CD4-positive, alpha-beta T cell treated with Interleukin-15 for 1 hour (primary cell): ENCODE measurements at regions not wholly inside any gene's neighbourhood (a gene's known extent, or its start where the extent isn't known, plus 50 kb on each side); places are given as distances from the start of the nearest gene placed in this dataset.
"Not testable (repeated sequence)": the region's sequence is repeated elsewhere in the genome, so short reads cannot be mapped to it uniquely, and the experiment has no call there.

ENCODE experiments used
- DNase-seq: peaks from one replicate; pipeline ENCODE4 v3.0.0-alpha.2; 2020

DNA sequence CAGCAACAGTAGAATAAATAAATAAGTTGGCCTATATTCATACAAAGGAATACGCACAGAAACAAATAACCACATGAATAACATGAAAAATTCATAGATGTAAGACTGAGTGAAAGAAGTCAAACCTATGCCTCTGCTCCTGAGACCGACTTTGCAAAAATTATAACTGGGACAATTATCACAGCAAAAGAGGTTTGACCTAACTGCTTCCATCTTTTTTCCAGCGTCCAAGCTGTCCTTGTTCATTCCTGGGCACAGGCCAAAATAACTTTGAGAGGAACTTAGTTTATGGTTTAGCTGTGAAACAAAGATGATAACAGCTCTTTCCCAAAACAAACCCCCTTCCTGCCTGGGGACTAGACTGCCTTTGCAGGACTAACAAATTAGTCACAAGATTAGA lies 109.6 kb upstream of the NBPF11 start:
- DNase-seq, result not testable (repeated sequence)

DNA sequence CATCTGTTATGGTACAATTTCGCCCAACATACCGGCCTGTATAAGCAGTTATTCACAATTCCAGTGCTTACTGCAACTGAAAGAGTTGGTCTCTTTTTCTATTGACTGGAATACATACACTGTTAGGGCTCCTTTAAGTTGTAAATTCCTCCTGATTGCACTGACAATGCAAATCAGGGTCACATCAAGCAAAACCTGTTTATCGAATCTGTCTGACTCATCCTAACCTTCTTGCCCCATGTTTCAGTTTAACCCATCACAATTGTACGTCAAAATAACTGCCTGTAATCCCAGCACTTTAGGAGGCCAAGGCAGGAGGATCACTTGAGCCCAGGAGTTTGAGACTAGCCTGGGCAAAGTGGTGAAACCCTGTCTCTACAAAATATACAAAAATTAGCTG lies 105.8 kb upstream of the NBPF11 start:
- DNase-seq, result not testable (repeated sequence)

DNA sequence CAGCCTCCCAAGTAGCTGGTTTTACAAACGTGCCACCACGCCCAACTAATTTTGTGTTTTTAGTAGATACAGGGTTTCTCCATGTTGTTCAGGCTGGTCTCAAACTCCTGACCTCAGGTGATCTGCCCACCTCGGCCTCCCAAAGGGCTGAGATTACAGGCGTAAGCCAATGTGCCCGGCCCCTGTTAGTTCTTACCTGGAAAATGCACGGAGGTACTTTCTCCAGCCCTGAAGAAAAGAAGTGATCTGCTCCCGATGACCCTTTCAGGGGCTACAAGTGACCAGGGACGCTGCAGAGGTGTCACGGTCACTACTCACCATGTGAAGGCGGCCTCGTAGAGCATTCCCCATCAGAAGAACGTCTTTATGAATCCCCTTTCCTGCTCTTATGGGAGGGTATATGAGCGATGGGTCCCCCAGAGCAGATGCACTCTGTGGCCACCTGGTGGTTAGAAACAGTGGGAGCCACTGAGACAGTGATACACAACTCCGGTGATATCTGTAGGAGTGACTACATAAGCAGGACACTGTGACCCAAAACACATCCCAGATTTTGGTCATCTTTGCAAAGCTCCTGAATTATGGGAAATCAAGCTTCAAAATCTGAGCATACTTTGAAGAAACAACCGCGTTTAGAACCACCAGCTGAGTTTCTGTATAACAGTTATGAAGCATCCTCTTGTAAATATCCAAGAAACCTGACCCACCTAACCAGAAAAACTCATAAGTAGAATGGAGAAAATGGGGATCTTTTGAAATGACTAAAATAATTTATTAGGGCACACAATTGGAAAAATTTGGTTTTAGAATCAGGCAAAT lies 102.7 kb upstream of the NBPF11 start:
- peak; percentile 26 for DNase-seq

DNA sequence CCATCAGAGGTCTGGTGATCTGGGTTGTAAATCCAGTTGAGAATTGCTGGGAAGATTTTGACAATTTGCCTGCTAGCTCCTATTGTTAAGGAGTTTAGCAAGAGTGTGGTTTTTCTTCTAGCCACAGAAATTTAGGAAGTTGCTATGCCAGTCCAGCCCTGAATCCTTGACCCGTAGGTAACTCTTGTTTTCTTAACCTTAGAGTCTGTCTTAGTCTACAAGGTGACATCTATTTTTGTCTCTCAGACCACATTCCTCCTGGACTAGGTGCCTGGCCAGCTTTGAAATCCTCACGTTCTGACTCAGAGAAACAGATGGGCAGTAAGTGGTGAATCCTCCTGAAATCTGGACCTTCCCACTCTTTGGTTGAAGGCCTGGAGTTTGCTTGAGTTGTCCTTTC lies 101.7 kb upstream of the NBPF11 start:
- DNase-seq, result not testable (repeated sequence)

DNA sequence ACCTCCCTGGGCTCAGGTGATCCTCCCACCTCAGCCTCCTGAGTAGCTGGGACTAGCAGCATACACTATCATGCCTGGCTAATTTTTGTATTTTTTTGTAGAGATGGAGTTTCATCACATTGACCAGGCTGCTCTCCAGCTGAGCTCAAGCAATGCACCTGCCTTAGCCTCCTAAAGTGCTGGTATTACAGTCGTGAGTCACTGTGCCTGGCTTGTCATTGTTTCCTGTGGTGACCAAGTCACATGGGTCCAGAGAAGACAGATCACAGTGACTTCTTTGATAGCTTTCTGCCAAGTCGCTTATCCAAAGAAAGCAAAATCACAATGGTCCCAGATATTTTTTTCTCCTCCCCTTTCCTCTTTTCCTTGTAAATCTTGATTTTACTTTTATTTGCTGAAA lies 96.7 kb upstream of the NBPF11 start:
- not testable (repeated sequence) for DNase-seq

DNA sequence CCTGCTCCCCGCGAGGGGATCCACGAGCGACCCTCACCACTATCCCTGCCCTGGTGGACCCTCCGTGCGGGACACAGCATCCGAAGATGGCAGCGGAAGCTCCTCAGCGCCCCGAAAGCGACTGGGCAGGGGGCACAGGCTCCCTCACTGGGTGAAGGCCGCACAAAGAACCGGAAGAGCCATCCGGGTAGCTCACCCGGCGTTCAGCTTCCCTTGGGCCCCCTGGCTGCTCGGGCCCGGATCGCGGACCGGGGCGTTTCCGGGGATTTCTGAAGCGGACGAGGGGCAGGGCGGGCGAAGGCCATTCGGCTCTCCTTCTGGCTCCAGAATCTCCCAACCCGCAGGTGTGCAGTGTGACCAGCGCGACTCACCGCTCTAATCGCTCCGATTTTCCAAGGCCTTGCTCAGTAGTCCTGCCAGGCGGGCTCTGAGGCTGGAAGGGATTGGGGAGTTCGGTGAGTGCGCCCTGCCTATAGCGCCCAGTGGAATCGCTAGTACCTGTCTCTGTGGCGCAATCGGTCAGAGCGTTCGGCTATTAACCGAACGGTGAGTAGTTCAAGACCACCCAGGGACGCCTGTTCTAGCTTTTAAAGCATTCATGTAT lies 94.3 kb upstream of the NBPF11 start:
- DNase-seq, result not testable (repeated sequence)

DNA sequence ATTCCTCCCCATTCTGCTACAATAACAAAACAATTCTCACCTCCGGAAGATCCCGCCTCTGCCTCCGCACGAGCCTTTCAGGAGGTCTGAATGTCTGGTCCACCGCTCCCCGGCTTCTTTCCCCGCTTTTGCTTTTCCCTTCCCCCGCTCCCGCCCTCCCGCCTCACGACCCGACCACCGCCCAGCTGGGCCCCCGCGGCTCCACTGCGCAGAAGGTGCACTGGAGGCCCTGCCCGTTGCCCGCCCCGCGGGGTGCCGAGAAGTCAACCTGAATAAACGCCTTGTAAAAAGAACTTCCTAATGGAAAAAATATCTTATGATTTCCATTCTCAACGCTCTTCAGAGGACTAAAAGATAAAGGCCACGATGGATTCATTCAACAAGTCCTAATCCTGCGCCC lies 93.8 kb upstream of the NBPF11 start:
- DNase-seq, result not testable (repeated sequence)

DNA sequence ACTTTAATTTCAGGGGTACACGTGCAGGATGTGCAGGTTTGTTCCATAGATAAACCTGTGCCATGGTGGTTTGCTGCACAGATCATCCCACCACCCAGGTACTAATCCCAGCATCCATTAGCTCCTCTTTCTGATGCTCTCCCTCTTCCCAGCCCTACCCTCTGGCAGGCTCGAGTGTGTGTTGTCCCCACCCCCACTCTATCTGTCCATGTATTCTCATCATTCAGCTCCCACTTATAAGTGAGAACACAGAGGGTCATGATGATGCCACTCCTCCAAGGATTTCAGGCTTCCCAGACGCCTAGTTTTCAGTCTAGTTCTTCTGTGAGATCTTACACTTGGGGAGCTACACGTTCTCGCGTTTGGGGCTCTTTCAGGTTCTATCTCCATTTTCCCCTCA lies 93.4 kb upstream of the NBPF11 start:
- DNase-seq, result not testable (repeated sequence)

DNA sequence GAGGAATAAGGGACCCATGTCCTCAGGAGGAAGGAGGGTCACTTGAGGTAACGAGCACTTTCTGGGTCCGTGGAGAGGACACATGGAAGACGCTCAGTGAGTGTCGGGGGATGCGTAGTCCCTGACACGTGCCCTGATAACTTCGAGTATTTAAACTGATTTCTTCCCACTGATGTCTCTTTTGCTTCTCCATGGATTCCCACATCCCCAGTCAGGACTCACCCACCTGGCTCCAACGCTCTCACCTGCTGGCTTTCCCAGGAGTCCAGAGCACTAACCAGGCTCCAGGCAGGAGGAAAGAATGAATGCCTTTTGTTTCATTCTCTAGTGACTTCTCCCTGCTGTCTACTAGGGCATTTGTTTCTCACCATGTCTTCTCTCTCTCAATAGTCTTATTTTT lies 81.2 kb upstream of the NBPF11 start:
- DNase-seq, result not testable (repeated sequence)

DNA sequence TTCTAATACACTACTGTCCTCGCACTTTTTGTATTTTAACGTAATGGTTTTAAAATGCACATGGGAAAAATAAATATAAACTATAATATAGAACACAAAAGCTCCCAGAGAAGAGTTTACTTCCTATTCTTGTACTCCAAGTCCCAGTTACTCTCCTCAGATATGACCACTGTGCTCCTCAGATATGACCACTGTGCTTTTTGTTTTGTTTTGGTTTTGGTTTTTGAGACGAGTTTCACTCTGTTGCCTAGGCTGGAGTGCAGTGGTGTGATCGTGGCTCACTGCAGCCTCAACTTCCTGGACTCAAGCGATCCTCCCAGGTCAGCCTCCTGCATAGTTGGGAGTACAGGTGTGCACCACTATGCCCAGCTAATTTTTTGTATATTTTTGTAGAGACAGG lies 76.8 kb upstream of the NBPF11 start:
- not testable (repeated sequence) for DNase-seq

DNA sequence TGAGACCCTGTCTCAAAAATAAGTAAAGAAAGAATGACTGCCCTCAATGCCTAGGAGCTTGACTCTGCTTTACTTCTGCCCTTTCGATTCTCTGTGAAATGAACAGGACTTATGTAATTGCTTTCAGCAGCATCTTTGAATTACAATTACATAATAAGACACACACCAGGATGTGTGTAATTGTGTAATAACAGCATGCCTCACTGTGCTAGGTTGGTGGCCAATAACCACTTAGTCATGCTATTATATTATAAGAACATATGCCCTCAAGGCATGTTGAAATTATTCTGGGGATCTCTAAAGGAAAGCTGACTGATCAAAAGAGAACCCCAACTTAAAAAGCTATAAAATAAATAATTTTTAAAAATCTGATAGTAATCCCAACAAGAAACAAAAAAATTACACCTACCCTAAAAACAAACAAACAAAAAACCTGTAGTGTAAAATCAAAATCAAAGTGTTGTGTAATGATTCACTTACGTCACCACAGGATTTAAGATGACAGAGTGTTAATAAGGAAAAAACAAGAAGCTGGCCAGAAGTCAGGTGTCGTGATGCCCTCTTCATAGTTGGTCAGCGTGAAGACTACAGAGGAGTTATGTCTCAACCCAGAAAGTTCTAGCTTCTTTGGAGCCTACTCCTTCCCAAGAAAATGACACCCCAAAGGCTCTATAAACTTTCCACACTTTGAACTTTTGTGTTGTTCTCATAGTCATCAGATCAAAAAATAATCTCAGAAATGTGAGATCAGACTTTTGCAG lies 70.5 kb upstream of the NBPF11 start:
- not testable (repeated sequence) for DNase-seq

DNA sequence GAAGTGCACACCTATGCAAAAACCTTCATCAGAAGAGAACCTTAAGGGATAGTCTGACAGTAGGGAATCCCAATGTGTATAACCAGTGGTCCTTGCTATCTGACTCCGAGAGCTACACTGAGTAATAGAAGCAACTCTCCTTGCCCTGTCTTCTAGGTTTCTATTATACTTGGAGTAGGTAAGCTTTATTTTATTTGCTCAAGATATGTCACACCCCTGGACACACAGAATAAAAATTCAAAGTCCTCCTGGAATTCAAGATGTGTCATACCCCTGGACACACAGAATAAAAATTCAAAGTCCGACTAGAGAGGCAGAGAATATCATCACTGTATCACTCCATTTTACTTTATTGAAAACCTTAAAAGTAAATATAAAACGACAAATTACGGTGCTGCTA lies 69.5 kb upstream of the NBPF11 start:
- not testable (repeated sequence) for DNase-seq

DNA sequence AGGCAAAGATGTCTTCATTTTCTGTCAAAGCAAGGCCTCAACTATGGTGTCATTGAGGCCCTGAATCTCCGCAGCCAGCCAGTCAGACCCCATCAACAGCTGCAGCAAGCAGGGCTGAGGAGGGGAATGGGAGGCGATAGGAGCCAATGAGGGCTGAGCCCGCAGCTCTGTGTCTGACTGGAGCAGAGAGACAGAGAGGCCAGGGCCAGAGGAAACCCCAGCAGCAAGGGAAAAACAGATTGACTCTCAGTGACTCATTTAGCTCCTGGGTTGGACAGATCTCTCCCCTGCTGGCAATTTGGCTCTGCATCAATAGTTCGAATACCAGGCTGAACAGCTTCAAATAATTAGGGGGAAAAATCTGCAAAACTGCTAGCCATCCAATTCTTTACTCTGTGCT lies 67.1 kb upstream of the NBPF11 start:
- not testable (repeated sequence) for DNase-seq

DNA sequence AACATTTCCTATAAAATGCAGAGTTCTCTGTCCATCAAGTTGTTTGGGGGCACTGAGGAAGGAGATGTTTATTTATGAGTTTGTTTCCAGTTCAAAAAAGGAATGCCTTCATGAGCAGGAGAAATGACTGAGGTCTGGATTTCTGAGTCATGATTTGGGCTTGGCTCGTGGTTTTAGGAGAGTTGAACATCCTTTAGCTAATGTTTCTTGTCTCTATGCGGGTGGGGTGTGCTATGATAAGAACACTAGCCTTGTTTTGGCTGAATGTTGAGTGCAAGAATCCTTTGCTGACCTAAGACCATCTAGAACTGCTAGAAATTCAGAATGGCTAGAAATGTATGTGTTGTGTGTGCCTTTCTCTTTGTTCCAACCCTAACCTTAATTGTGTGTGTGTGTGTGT lies 59.1 kb upstream of the NBPF11 start:
- DNase-seq, result not testable (repeated sequence)

DNA sequence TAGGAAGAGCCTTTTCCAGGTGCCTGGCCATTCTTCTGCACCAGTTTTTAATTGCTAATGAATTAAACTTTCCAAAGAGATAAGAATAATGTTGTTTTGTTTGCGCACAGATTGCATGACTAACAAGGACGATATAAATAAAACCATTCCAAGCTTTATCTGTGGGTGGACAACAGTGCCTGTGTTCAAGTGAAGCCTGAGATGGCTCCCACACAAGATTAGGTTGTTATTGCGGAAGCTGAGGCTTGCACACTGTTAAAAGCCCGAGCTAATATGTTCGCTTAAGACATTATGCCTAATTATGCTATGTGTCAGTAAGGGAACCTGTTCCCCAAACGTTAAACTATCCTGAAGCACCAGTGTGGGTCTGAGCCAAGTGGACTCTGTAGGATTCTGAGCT lies 58.5 kb upstream of the NBPF11 start:
- DNase-seq, result not testable (repeated sequence)

DNA sequence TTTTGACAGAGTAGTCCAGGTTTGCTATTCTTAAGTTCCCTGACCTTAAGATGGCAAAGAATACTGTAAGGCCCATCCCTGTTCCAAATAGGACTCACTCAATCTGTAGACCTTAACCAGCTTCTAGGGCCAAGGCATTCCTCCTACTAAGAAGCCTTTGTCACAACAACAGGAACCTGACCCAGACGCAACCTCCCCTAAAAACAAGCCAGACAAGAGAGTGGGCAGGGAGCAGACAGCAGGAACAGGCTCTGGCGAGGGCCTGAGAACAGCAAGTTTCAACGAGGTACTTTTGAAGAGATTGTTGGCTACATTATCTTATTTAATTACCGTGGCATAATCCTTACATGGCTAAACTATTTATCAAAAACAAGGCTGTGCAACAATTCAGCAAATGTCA lies 58.1 kb upstream of the NBPF11 start:
- DNase-seq, result not testable (repeated sequence)

DNA sequence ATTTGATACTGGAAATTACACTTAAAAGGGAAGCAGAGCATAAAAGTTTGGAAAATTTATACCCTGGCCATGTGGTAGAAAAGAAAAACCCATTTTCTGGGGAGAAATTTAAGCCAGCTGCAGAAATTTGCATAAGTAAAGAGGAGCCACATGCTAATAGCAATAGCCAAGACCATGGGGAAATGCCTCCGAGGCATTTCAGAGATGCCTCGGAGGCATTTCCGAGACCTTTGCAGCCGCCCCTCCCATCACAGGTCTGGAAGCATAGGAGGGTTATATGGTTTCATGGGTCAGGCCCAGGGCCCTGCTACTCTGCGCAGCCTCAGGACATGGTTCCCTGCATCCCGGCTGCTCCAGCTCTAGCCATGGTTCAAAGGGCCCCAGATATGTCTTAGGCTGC lies 49.9 kb upstream of the NBPF11 start:
- DNase-seq, result not testable (repeated sequence)
